Fibroblast of the aortic adventitia (primary cell): ENCODE measurements at regions not wholly inside any gene's neighbourhood (a gene's known extent, or its start where the extent isn't known, plus 50 kb on each side); places are given as distances from the start of the nearest gene placed in this dataset.
"Not testable (repeated sequence)": the region's sequence is repeated elsewhere in the genome, so short reads cannot be mapped to it uniquely, and the experiment has no call there.

Experiments
- DNase-seq: peaks from one replicate; pipeline ENCODE4 v3.0.0-alpha.2; 2010; ENCODE audit warnings: low read depth
- H3K4me3 ChIP-seq: 2 replicates; pipeline ENCODE4 v1.5.1; 2011; ENCODE audit warnings: low read depth, mild to moderate bottlenecking, control low read depth, low read length, moderate library complexity
- CTCF ChIP-seq: IDR thresholded peaks from 2 replicates; pipeline ENCODE4 v1.5.1; 2011; ENCODE audit warnings: mild to moderate bottlenecking, low read length, control low read depth, inconsistent platforms; ENCODE audit not compliant: insufficient read depth

DNA sequence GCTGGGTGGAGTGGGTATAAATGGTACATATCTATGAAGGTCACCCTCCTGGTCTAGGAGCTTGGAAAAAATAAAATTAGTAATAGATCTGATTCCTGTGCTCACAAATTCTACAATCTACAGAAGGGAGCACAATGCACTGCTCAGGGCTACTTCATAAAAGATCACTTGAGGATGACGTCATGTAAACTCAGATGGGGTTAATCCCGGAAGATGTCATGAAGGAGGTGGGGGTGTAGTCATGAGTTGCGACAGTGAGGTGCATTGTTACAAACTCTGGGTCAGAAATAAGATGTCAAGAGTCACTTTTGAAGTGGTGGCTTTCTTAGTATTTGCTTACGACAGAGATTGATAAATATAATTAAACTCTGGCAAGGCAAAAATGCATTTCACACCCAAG lies 68.2 kb downstream of the LHX9 start:
- no peak for TF ChIP-seq CTCF
- no peak overlapping the region for H3K4me3 ChIP-seq
- no peak for DNase-seq

DNA sequence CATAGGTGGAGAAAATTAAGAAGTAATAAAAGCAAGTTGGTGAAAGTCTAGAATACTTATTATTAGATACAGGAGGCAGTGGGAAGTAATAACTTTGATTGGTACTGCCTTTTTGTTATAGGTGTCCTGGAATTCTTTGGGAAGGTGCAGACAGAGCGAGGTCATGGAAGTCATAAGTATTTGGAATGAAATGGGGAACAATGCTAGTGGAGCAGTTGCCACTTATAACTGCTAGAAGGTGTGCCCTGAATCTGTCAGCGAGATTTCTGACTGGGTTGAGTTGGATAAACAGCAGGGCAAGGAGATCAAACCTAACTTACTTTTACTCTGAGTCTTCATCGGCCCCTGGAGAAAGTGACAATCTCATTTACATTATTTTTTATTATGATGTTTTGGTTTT lies 69.6 kb downstream of the LHX9 start:
- DNase-seq = no peak
- H3K4me3 ChIP-seq = no peak overlapping the region
- no peak for TF ChIP-seq CTCF

DNA sequence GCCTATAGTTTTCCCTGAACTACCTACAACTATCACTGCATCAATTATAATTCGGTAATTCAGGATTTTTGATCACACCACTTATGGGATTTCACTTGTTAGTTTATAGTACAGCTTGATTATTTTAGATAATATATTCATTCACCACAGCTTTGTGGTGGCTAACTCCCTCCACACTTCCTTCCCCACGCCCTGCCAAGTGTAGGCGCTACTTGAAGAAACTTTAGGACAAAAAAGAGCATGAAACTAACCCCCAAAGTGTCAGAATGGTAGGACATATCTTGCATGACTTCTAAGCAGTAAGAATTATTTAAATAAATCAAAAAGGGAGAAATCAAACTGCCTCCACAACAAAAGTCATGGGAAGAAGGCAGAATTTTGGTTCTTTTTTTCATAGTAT lies 70.1 kb downstream of the LHX9 start:
- H3K4me3 ChIP-seq = no peak overlapping the region
- TF ChIP-seq CTCF = no peak
- DNase-seq = no peak

- not testable (repeated sequence) for H3K4me3 ChIP-seq, DNase-seq
Observed at GRCh38 chr1:197988581-197988980, 71.4 kb downstream of the LHX9 start.

- no peak for DNase-seq
- no peak overlapping the region for H3K4me3 ChIP-seq
- no peak for TF ChIP-seq CTCF
Observed at GRCh38 chr1:197989058-197989457, 71.9 kb downstream of the LHX9 start.

- no peak overlapping the region for H3K4me3 ChIP-seq
- TF ChIP-seq CTCF = no peak
- no peak for DNase-seq
Observed at GRCh38 chr1:197991594-197991993, 74.4 kb downstream of the LHX9 start.

DNA sequence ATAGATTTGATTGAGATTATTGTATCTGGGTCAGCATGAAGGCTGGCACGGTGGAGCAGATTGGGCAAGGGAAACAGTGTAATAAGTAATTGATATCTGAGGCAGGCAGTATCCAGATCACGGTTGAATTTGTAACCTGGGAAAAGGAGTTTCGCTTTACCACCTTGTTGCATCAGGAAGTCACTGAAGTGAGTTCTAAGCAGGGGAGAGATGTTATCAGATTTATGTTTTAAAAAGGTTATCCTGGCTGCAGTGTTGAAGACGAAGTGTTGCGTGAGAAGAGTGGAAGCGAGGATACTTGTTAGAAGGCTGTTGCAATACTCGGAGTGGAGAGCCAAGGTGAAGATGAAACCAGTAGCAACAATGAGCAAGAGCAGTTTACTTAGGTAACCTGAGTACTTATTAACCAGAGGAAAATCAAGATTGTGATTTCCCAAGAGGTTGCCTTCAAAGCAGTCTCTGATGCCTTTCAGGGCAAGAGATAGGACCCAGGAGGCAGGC lies 77.8 kb downstream of the LHX9 start:
- TF ChIP-seq CTCF = no peak
- DNase-seq = no peak
- H3K4me3 ChIP-seq = no peak overlapping the region
